ENCODE measurements at regions not wholly inside any gene's neighbourhood (a gene's known extent, or its start where the extent isn't known, plus 50 kb on each side); places are given as distances from the start of the nearest gene placed in this dataset.

- TF ChIP-seq GABPA (IDR thresholded peaks at IDR 0.05; ENCODE audit: low read depth) (no peak), ZNF24 (IDR thresholded peaks at IDR 0.05) (no peak), CTCF (IDR thresholded peaks at IDR 0.05 in 2 of 3, conservative IDR thresholded peaks at IDR 0.05 in 1 of 3; ENCODE audit: control insufficient read depth in 2 of 3, extremely low read depth in 1 of 3, insufficient read depth in 1 of 3, low read depth in 3 of 3, low read length in 3 of 3) (no peak), NBN (IDR thresholded peaks at IDR 0.05) (no peak), USF1 (IDR thresholded peaks at IDR 0.05; ENCODE audit: borderline replicate concordance, extremely low read length, insufficient read depth, low read depth, low read length) (no peak)
Observed at GRCh38 chr2:114085992-114086391, 196.1 kb downstream of the ACTR3 start.
